ENCODE measurements at regions not wholly inside any gene's neighbourhood (a gene's known extent, or its start where the extent isn't known, plus 50 kb on each side); places are given as distances from the start of the nearest gene placed in this dataset.
A peak's percentile ranks its signal among the peaks of the same experiment; 100 is the strongest.
"Not testable (repeated sequence)": the region's sequence is repeated elsewhere in the genome, so short reads cannot be mapped to it uniquely, and the experiment has no call there.

GRCh38 chr10:90180886-90181691, 479.7 kb downstream of the KIF20B start:
- peak; percentile 76 for DNase-seq (ENCODE audit: low spot score)

- no peak for DNase-seq (ENCODE audit: low spot score)
These were observed 491.4 kb downstream of the KIF20B start for GRCh38 chr10:90192825-90193224.

GRCh38 chr10:90193240-90193985, 492.0 kb downstream of the KIF20B start:
- DNase-seq (ENCODE audit: low spot score): peak; percentile 45

DNA sequence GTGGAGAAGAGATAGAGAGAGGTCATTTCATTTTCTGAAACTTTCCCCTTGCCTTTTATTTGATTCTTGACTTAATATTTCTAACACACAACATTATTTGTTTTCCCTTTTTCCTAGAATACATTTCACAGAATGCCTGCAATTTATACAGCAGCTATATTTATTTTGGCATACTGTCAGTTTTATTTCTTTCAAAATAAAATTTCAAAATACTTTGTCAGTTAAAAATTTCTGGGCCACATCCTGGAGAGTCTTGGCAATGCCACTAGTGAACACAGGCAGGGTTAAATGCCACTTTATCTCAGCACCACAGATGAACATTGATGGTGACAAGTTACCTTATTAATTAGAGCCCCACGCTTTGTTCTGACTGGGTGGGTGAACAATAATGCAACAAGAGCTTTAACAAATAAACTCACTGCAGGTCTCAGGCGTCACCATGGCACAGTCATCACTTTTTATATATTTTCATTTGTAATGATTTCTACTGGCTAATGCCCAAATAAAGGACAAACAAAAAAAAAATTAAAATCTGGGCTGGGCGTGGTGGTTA, 494.0 kb downstream of the KIF20B start:
- no peak for DNase-seq (ENCODE audit: low spot score)

- peak; percentile 53 for DNase-seq (ENCODE audit: low spot score)
These were observed 496.4 kb downstream of the KIF20B start for GRCh38 chr10:90197766-90198165.

- DNase-seq (ENCODE audit: low spot score): no peak
These were observed 497.7 kb downstream of the KIF20B start for GRCh38 chr10:90199093-90199492.

- no peak for DNase-seq (ENCODE audit: low spot score)
These were observed 498.1 kb downstream of the KIF20B start for GRCh38 chr10:90199513-90199912.

DNA sequence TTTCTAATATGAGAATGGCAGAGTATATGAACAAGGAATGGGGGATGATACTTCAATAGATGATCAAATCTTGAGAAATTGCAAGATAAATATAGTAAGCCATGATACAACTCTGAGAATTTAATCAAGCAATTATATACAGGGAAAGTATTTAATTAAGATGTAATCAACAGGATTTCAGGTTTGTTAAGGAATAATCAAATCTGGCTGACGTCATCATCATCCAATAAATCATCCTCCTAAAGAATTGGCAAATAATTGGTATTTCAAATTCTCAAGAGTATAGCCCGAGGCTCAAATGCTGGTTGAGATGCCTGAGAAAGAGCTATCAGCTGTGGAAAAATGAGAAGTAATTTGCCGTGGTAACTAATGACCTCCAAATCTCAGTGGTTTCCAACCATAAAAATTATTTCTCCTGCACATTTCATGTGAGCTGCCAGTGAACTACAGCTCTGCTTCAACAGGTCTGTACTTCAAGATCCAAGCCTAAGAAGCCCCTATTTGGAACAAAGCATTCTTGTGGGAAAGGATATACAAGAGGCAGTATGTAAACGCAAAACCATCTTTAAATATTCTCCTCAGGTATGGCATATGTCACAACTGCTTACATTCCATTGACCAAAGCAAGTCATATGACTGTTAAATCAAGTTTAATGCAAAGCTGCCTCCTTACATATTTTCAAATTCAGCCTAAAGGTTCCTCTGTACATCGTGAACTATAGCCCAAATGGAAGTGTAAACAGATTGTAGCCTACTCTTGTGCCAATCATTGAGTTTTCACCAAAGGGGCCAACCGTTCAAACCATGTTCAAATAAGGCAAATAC, 503.0 kb downstream of the KIF20B start:
- DNase-seq (ENCODE audit: low spot score): no peak

GRCh38 chr10:90204956-90205314, 503.5 kb downstream of the KIF20B start:
- DNase-seq (ENCODE audit: low spot score): peak; percentile 58

DNA sequence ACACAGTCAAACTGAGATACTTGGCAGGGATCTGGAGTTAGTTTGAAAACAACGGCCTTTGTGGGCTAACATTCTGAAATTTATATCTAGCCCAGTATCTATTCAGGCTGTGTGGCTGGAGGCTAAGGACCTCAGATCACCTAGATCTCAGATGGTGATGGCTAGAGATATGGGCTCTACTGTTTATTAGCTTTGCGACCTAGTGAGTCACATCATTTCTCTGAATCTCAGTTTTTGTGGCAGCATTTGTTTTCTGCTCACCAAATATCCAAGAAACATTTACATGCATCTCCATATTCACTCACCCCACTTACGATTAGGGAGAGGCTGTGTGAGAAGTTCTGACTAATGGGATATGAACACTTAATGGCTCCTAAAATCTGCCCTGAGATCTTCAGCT, 503.9 kb downstream of the KIF20B start:
- no peak for DNase-seq (ENCODE audit: low spot score)

- DNase-seq (ENCODE audit: low spot score): no peak
These were observed 512.0 kb downstream of the KIF20B start for GRCh38 chr10:90213346-90213745.

GRCh38 chr10:90218846-90219245, 517.5 kb downstream of the KIF20B start:
- DNase-seq (ENCODE audit: low spot score): no peak

- DNase-seq (ENCODE audit: low spot score): peak; percentile 57
These were observed 521.0 kb downstream of the KIF20B start for GRCh38 chr10:90222372-90222771.

GRCh38 chr10:90222939-90223338, 521.5 kb downstream of the KIF20B start:
- no peak for DNase-seq (ENCODE audit: low spot score)

DNA sequence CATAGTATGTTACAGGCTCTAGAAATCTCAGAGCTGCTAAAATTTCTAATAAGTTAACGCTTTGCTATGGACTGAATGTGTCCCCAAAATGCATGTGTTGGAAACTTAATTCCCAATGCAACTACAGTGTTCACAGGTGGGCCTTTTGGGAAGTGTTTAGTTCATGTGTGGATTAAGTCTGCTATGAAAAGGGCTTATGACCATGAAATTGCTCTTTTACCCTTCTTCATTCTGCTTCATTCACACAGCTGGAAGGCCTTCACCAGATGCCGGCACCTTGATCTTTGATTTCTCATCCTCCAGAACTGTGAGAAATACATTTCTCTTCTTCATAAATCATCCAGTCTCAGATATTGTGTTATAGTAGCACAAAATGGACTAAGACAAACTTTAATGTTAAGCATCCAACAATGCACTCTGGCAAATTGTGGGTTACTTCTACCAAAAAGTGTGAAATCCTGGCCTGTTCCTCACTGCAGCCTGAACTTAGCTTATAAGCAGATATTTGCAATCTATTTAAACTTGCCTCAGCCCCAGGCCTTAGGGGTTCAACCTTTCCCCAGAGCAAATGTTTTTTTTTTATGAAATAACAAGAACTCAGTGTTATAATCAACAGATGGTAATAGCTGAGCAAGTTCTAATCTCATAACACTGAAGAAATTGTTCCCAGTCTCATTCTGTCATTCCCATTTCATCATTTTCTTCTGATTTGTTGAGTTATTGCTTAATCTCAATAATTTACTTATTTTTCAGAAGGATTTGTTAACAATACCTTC, 523.6 kb downstream of the KIF20B start:
- no peak for DNase-seq (ENCODE audit: low spot score)

- DNase-seq (ENCODE audit: low spot score): peak; percentile 5
These were observed 525.1 kb downstream of the KIF20B start for GRCh38 chr10:90226517-90226916.

DNA sequence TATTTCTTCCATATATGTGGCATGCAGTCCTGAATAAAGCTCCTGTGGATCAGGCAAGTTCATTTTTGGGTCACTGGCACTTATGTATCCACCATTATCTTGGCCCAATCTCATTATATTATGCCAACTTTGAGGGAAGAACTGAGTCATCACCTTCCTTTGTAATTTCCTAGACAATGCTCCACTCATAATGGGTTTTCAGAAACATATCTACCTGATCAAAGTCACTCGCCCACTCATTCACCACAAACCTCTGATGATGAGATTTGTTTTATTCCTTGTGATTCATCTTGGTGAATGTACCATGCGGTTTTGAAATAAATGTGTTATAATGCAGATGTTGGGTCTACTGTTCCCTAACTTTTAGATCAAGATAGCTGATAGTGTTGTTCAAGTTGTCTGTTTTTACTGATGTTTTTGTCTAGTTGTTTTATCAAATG, 525.8 kb downstream of the KIF20B start:
- DNase-seq (ENCODE audit: low spot score): peak; percentile 98

DNA sequence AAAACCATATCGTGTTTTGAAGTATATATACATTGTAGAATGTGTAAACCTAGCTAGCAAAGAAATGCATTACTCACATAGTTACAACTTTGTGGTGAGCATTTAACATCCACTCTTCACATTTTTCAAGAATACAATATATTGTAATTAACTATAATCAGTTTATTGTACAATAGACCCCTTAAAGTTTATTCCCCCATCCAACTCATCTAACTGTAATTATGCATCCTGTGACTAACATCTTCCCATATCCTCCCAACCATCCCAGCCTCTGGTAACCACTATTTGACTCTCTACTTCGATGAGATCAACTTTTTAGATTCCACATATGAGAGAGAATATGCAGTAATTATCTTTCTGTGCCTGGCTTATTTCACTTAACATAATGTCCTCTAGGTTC, 526.4 kb downstream of the KIF20B start:
- DNase-seq (ENCODE audit: low spot score): peak; percentile 13

DNA sequence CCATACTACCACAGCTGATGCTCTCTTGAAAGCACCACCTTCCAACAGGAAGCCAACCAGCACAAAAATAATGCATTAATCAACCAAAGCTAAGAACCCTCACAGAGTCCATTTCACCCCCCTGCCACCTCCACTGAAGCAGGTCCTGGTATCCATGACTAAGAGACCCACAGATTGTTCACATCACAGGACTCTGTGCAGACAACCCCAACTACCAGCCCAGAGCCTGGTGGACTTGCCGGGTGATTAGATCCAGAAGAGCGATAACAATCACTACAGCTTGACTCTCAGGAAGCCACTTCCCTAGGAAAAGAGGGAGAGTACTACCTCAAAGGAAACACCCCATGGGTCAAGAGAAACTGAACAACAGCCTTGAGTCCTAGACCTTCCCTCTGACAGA, 528.1 kb downstream of the KIF20B start:
- no peak for DNase-seq (ENCODE audit: low spot score)

GRCh38 chr10:90233805-90234204, 532.4 kb downstream of the KIF20B start:
- not testable (repeated sequence) for DNase-seq (ENCODE audit: low spot score)

GRCh38 chr10:90245623-90246022, 544.2 kb downstream of the KIF20B start:
- no peak for DNase-seq (ENCODE audit: low spot score)

Data from A172 (cell line).